ENCODE measurements at regions not wholly inside any gene's neighbourhood (a gene's known extent, or its start where the extent isn't known, plus 50 kb on each side); places are given as distances from the start of the nearest gene placed in this dataset.
A peak's percentile ranks its signal among the peaks of the same experiment; 100 is the strongest.

- DNase-seq (no peak), ATAC-seq (peak; percentile 13)
- no peaks in the 10 kb centered on the region for H3K4me1 ChIP-seq (ENCODE audit: low read depth)
- no peak for TF ChIP-seq CTCF (IDR thresholded peaks at IDR 0.05)
- H3K9me3 ChIP-seq, result peaks cover 5% of the 10 kb centered on the region
- no peaks in the 10 kb centered on the region for H3K36me3 ChIP-seq (ENCODE audit: low read depth)
- no peak overlapping the region for H3K4me3 ChIP-seq
- intact Hi-C loops (cut with DNase I, micrococcal nuclease), result no loop called here
Measured at GRCh38 chr5:135162661-135163265, 128.7 kb upstream of the PITX1 start.

GRCh38 chr5:135161221-135161620 lies 127.2 kb upstream of the PITX1 start:
- Histone ChIP-seq H3K9me3 (peaks cover 5% of the 10 kb centered on the region), H3K36me3 (ENCODE audit: low read depth) (no peaks in the 10 kb centered on the region), H3K4me1 (ENCODE audit: low read depth) (no peaks in the 10 kb centered on the region), H3K4me3 (no peak overlapping the region)
- intact Hi-C loops (cut with DNase I, micrococcal nuclease), result no loop called here
- ATAC-seq (no peak), DNase-seq (no peak)
- no peak for TF ChIP-seq CTCF (IDR thresholded peaks at IDR 0.05)

GRCh38 chr5:135160036-135160675 lies 126.1 kb upstream of the PITX1 start:
- peaks cover 5% of the 10 kb centered on the region for H3K9me3 ChIP-seq
- no peak for TF ChIP-seq CTCF (IDR thresholded peaks at IDR 0.05)
- no peaks in the 10 kb centered on the region for H3K4me1 ChIP-seq (ENCODE audit: low read depth)
- ATAC-seq (no peak), DNase-seq (no peak)
- H3K4me3 ChIP-seq, result no peak overlapping the region
- intact Hi-C loops (cut with DNase I, micrococcal nuclease), result no loop called here
- H3K36me3 ChIP-seq (ENCODE audit: low read depth), result no peaks in the 10 kb centered on the region

- DNase-seq (no peak), ATAC-seq (no peak)
- intact Hi-C loops (cut with DNase I, micrococcal nuclease), result no loop called here
- Histone ChIP-seq H3K36me3 (ENCODE audit: low read depth) (no peaks in the 10 kb centered on the region), H3K4me1 (ENCODE audit: low read depth) (no peaks in the 10 kb centered on the region), H3K9me3 (peaks cover 5% of the 10 kb centered on the region), H3K4me3 (no peak overlapping the region)
- no peak for TF ChIP-seq CTCF (IDR thresholded peaks at IDR 0.05)
Measured at GRCh38 chr5:135159626-135160025, 125.6 kb upstream of the PITX1 start.

GRCh38 chr5:135158982-135159381 lies 125.0 kb upstream of the PITX1 start:
- intact Hi-C loops (cut with DNase I, micrococcal nuclease), result no loop called here
- no peak for ATAC-seq
- H3K4me3 ChIP-seq, result no peak overlapping the region
- H3K4me1 ChIP-seq (ENCODE audit: low read depth), result no peaks in the 10 kb centered on the region
- H3K36me3 ChIP-seq (ENCODE audit: low read depth), result no peaks in the 10 kb centered on the region
- peaks cover 5% of the 10 kb centered on the region for H3K9me3 ChIP-seq
- TF ChIP-seq CTCF (IDR thresholded peaks at IDR 0.05), result no peak
- no peak for DNase-seq
